IPS-NIHi7 (cell line): ENCODE measurements at regions not wholly inside any gene's neighbourhood (a gene's known extent, or its start where the extent isn't known, plus 50 kb on each side); places are given as distances from the start of the nearest gene placed in this dataset.
"Not testable (repeated sequence)": the region's sequence is repeated elsewhere in the genome, so short reads cannot be mapped to it uniquely, and the experiment has no call there.

Experiments used
- DNase-seq: peaks from one replicate; pipeline ENCODE4 v3.0.0; 2012; ENCODE audit warnings: mixed read lengths; ENCODE audit errors: extremely low spot score

DNA sequence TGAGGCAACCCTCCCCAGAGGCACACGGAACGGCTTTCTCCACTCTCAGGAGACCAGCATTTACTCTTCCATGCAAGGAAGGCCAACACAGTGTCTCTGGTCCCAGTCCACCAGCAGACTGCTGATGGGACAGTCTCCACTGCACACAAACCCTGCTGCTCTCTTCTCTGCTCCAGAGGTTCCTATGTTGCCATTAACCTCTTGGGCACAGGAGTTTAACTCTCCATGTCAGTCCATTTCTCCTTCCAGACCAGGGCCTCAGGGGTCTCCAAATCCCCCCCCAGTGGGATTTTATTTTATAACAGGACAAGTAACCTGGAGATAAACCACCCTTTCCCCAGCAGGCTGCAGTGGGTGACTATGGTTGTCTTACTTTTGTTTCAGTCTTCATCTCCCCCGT lies 452.5 kb downstream of the GADD45G start:
- no peak for DNase-seq

- DNase-seq: no peak
Measured at GRCh38 chr9:90058182-90058763, 453.5 kb downstream of the GADD45G start.

- no peak for DNase-seq
Measured at GRCh38 chr9:90059436-90059835, 454.6 kb downstream of the GADD45G start.

DNA sequence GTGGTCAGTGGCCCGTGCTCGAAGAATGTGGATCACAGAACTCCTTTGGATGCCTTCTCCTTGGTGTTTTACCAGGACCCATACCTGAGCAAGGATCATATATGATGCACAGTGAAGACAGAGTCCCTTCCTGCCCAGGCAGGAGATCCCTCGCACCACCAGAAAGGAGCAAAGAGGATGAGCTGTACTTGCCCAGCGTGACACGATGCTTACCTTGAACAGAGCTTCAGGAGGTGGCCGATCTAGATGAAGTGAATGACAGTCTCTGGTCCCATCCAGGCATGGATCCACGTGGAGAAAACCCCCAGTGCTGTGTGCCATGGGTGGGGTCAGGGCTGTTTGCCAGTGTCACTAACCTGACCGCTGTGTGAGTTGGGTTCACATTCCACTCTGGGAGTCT lies 455.4 kb downstream of the GADD45G start:
- DNase-seq: no peak

DNA sequence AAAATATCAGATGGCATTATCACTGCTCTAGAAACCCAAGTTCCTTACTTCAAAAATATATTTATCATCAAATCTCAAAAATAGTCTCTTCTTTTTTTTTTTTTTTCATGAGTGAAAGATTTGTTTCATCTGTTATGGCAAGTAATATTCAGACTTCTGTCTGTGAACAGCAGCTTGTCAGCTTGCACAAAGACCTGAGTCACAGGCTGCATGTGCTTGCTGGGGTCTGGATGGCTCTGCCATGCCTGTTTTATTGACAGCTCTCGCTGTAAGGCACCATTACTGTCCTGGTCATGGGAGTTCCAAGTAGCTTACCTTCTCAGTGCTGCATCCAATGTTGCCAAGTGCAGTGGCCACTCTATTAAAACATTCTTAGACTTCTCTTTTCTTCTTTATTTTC lies 456.4 kb downstream of the GADD45G start:
- no peak for DNase-seq

- DNase-seq: no peak
Measured at GRCh38 chr9:90062982-90063381, 458.2 kb downstream of the GADD45G start.

GRCh38 chr9:90064248-90064647 lies 459.4 kb downstream of the GADD45G start:
- no peak for DNase-seq

DNA sequence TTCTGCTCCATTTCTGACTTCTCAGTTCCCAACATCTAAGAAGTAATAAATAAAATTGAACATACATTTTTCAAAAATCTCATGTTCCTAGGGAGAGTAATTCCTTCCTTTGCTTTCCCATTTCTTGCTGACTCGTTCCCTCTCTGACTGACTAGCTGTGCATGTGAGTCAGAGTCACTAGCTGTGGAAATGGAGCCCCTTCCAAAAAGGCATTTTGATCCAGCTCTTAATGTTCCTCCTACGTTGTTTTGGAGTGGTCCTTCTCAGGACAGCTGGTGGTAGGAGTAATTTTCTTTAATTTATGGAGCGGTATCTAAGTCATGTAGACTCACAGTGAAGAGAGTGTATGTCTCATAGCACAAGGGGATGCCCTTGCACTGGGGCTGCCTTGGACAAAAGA lies 460.2 kb downstream of the GADD45G start:
- DNase-seq: no peak

GRCh38 chr9:90065851-90066250 lies 461.0 kb downstream of the GADD45G start:
- DNase-seq: no peak

DNA sequence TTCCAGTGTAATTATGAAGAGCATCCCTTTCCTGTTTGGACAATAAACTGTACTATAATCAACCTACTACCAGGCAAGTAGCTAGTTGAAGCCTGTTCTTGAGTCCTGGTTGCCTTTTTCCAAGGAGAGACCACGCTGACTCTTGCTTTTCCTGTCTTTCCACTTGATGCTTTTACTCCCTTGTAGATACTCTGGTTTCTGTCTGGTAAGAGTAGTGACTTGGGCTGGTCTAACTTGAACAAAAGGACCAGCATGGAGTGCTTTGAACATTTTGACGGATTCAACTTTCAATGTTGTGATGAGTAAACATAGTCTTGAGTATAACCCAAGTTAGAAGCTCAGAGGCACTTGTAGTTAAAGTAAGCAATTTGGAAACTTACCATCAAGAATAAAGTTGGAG lies 464.3 kb downstream of the GADD45G start:
- no peak for DNase-seq

DNA sequence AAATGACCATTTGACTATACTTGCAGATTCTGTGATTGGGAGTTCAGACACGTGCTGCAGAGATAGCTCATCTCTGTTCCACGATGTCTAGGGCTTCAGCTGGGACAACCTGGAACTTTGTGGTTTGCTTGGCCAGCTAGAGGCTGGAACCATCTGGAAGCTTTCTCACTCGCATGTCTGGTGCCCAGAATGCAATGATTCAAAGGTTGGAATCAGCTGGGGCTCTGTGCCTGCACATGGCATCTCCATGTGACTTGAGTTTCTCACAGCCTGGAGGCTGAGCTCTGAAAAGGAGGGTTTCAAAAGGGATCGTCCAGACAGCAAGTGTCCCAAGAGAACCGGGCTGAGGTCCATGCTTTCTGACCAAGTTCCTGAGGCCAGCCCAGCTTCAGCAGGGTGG lies 465.2 kb downstream of the GADD45G start:
- DNase-seq: no peak

- DNase-seq: no peak
Measured at GRCh38 chr9:90070469-90070868, 465.7 kb downstream of the GADD45G start.

DNA sequence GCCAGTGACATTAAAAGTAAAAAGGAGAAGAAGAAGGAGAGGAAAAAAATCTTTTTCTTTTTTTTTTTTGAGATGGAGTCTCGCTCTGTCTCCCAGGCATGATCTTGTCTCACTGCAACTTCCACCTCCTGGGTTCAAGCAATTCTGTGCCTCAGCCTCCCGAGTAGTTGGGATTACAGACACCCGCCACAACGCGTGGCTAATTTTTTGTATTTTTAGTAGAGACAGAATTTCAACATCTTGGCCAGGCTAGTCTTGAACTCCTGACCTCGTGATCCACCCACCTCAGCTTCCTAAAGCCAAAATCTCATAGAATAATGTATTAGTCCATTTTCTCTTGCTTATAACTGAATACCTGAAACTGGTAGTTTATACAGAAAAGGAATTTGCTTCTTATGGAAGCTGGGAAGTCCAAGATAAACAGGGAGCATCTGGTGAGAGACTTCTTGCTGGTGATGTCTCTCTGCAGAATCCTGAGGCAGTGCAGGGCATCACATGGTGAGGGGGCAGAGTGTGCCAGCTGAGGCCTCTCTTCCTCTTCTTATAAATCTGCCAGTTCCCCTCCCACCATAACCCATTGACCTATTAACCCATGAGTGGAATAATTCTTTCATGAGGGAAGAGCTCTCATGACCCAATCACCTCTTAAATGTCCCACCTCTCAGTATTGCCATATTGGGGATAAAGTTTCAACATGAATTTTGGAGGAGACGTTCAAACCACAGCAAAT lies 466.3 kb downstream of the GADD45G start:
- no peak for DNase-seq

DNA sequence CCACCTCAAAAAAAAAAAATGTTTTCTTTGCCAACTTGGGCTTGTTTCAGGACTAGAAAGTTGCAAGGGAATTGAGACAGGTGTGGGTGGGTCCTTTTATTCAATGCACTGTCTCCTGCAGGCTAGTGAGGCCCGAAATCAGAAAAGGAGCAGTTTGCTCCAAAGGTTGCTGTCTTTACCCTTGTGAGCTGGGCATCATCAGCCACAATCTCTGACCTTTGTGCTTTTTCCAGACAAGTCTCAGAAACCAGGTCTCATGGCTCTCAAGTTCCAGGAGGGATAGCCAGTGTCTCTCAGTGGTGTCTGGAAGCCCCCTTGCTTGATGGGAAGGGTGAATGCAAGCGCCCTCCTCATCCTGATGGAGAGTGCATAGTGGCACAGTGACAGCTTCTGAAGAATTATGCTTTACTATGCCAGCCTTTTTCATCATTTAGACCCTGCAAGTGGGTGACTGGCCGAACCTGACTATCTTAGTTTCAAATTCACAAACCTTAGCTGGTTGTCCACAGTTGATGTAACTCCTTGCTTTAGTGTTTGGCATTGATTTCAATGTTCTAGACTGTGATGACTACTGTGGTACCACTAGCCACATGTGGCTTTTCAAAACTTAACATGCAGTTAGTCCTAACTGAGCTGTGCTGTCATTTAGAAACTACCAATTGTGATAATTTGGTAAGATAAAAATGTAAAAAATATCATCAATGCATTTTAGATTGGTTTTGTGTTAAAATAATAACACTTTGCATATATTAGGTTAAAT lies 468.6 kb downstream of the GADD45G start:
- no peak for DNase-seq

DNA sequence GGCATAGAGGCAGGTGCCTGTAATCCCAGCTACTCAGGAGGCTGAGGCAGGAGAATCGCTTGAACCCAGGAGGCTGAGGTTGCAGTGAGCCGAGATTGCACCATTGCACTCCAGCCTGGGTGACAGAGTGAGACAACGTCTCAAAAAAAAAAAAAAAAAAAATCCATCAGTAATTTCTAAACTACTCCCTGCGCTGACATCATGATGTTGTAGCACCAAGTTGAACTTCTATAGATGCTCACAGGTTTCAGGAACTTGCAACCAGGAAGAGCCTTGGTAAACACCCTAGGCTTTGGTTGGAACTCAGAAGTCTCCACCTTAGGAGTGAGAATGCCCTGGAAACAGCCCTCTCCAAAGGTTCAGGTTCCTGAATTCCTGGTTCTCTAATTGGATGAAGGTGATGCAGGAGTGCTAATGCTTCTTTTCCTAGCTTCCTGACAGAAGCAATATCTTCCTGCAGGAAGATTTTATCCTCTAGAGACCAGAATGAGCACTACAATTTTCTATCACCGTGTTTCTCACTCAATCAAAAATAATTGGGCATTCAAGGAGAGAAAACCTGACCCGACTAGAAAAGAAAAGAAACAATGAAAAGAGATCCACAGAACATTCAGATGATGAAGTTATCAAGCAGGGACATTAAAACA lies 469.6 kb downstream of the GADD45G start:
- DNase-seq: no peak

DNA sequence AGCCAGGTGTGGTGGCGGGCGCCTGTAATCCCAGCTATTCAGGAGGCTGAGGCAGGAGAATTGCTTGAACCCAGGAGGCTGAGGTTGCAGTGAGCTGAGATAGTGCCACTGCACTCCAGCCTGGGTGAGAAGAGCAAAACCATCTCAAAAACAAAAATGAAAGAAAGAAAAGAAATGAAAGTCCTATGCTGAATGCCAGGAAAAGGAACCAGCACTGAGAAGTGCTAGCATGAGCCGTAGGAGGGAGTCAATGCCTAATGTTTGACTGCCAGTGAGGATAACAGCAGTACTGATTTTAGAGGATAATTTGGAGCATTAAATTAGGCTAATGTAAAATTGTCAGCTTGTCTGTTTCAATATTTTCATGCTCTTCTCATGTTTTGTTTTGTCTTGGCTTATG lies 472.8 kb downstream of the GADD45G start:
- DNase-seq: not testable (repeated sequence)

- DNase-seq: no peak
Measured at GRCh38 chr9:90078988-90079421, 474.2 kb downstream of the GADD45G start.

DNA sequence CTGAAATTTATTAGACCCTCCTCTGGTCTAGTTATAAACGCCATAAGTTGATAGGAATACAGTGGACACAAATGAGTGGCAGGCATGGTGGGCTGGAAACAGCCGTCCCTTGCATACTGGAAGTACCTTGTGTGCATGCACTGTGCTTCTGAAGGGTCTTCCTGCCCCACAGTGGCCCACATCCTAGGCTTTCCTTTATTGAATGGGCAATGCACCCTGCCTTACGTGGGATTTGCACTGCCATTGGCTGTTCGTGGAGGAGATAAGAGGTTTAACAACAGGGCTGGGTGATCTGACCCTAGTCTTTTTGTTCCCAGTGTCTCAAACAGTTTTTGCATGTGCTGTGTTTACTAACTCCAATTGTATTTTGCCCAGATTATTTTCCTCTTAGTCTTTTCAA lies 480.8 kb downstream of the GADD45G start:
- DNase-seq: no peak

DNA sequence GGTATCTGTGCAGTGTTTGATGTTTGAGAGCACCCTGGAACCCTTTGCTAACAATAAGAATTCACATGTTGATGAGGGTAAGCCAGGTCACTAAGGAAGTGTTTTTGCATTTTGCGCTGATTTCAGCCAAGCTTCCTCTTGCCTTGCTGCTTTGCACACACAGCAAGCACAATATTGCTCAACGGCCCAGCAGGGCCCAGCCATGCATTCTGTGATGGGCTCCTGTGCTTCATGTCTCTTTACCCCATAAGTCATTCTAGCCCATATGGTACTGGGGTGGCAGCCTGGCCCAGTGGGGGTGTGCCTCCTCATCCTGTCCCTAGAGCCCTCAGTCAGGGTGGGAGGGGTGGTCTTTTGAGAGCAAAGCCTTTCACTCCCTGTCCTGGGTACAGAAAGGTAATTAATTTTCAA lies 481.3 kb downstream of the GADD45G start:
- DNase-seq: no peak

DNA sequence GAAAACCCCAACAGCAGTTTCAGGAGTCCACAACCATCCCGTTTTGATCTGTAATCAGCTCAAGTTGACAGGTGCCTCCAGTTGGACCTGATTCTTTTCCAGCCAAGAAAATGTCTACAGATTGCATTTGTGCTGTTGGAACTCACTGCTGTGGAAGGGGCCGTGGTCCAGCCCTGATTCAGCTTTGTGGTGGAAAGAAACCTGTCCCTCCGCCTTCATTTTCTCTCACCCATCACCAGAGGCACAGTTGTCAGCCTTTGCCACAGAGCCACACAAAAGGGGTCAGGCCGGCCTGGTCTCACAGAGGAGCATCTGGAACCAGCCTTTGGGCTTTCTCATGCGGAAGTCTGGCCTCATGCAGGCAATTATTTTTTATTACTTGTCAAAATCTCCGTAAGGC lies 483.6 kb downstream of the GADD45G start:
- no peak for DNase-seq

GRCh38 chr9:90088856-90089255 lies 484.0 kb downstream of the GADD45G start:
- no peak for DNase-seq

DNA sequence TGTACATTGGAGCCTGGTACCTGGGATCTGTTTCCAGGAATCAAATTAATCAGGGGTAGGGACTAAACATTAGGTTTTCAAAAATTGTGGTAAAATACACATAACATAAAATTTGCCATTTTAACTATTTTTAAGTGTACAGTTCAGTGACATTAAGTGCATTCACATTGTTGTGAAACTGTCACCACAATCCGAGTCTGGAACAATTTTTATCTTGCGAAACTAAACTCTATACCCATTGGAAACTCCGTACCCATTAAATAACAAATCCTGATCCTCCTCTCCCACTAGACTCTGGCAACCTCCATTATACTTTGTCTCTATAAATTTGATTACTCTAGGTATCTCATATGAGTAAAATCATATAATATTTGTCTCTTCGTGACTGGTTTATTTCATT lies 486.2 kb downstream of the GADD45G start:
- no peak for DNase-seq

DNA sequence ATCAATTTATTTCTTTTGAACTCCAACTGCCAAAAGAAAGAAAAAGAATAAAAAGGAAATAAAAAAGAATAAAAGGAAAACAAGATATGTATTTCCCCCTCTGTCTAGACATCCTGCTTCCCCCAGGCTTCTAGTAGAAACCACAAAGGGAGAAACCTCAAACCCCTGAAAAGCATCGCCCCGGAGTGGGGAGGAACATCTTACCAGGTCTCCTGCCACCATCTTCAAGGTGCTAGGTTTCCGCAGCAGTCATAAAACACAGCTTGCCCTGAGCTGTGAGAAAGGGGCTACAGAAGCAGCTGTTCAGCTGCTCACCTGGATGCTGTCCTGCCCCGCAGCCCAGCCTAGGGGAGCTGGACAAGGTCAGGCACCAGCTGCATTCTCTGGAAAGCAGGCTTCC lies 487.7 kb downstream of the GADD45G start:
- DNase-seq: no peak
